NCI-H2227 (cell line): ENCODE measurements at regions not wholly inside any gene's neighbourhood (a gene's known extent, or its start where the extent isn't known, plus 50 kb on each side); places are given as distances from the start of the nearest gene placed in this dataset.

ENCODE experiments used
- DNase-seq: peaks from one replicate; lab custom pipeline; 2025; ENCODE audit not compliant: unreplicated experiment; lab: John Stamatoyannopoulos, UW

DNA sequence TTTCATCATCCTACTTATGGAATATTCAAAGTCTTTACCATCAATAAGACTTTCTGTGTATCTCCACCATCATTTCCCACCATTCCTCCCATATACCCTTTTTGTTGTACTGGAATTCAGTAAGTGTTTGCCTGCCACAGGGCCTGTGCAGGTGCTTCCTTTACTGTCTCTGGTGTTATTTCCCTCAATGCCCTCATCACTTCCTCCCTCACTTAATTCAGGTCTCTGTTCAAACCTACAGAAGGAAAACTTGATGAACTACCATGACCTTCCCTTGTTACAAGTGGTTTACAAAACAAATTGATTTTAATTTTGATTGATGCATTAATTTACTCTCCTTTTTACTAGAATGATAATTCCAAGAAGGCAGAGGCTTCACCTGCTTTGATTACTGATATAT lies 159.5 kb upstream of the FAT4 start:
- DNase-seq, result no peak

DNA sequence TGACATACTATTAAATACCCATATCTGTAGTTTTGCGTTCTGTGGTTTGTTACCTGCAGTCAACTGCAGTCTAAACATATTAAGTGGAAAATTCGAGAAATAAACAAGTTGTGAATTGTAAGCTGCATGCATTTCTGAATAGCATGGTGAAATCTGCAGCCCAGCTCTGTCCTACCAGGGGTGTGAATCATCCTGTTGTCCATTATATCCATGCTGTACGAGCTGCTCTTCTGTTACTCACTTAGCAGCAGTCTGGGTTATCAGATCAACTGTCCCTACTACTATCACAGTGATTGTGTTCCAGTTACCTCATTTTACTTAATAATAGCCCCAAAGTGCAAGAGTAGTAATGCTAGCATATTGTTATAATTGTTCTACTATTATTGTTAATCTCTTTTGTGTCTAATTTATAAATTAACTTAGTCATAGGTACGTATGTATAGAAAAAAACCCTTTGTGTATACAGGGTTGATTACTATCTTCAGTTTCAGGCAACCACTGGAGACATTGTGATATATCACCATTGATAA lies 173.7 kb upstream of the FAT4 start:
- no peak for DNase-seq

DNA sequence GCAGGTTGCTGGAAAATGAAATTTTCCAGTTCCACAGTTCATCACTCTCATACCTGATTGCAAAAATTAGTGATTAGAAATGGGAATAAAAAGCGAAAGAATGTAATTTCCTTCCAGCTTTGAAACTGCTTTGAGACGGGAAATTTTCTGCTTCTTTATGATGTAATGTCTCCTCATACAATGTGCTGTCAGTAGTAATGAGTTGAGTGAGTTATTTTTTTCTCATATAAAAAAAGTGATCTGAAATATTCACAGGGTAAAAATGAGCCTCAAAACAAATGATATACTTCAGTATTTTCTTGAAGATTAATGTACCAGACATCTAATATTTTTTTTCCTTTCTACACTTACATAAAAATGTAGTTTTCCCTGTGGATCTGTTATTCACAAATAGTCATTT lies 179.1 kb upstream of the FAT4 start:
- no peak for DNase-seq

DNA sequence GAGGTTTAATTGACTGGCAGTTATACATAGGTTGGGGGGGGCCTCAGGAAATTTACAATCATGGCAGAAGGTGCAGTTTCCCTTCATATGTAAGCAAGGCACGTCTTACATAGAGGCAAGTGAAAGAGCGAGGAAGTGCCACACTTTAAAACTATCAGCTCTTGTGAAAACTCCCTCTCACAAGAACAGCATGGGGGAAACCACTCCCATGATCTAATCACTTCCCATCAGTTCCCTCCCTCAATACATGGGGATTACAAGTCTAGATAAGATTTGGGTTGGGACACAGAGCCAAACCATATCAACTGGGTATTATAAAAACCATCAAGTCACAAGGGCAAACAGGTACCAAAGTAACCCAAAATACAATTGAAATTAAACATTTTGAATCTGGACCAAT lies 182.0 kb upstream of the FAT4 start:
- DNase-seq, result no peak

- DNase-seq, result no peak
Observed at GRCh38 chr4:125131891-125132680, 182.7 kb upstream of the FAT4 start.

GRCh38 chr4:125125276-125125675 lies 189.5 kb upstream of the FAT4 start:
- DNase-seq, result no peak

DNA sequence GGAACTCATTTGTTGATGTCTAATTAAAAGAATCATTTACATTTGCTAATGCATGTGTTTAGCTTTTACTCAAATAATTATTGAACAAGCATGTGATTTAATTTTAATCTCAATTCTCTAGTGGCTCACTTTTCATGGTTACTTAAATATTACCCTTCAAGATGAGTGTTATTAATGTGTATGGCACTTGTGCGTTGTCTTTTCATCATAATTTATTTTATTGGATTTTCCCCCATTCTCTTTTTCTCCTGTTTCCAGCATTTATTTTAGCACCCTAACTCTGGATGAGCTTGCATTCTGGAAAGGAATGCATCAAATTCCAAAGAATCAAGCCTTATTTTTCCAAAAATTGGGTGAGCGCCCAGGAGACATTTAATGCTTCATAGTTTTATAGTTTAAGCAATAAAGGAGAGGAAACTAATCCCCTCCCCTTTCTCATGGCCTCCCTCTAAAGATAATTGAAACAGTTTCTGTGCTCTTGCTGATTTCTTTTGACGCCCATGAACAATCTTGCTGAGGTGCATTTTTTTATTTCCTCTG lies 191.1 kb upstream of the FAT4 start:
- DNase-seq, result no peak

- no peak for DNase-seq
Observed at GRCh38 chr4:125121581-125121980, 193.2 kb upstream of the FAT4 start.

- DNase-seq, result no peak
Observed at GRCh38 chr4:125116431-125116830, 198.3 kb upstream of the FAT4 start.

DNA sequence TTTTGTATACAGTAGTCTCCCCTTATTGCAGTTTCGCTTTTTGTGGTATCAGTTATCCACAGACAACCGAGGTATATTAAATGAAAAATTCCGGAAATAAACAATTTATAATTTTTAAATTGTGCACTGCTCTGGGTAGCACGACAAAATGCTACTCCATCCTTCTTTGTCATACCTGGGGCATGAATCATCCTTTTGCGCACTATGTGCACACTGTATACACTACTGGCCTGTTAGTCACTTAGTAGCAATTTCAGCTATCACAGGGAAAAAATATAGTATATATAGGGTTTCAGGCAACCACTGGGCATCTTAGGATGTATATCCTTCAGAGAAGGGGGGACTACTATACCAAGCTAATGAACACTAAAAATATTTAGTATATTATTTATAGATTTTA lies 198.8 kb upstream of the FAT4 start:
- DNase-seq, result no peak

DNA sequence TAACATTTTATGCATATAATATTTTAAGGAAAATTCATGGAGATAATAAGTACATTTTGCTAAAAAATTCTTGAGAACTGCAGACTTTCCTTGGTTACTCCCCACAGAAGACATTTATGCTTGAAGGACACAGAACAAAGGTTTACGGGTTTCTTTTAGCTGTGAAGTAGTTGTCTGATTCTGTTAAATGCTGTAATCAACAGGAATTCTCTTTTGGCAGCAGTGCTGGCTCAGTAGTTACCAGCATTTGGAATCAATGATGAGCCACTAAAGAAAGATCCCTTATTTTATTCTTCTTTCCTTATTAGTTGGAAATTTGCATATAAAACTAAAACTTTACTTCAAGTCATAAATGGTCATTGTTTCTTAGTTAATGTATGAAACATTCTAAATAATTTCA lies 199.3 kb upstream of the FAT4 start:
- no peak for DNase-seq

GRCh38 chr4:125112536-125112935 lies 202.2 kb upstream of the FAT4 start:
- DNase-seq, result no peak

DNA sequence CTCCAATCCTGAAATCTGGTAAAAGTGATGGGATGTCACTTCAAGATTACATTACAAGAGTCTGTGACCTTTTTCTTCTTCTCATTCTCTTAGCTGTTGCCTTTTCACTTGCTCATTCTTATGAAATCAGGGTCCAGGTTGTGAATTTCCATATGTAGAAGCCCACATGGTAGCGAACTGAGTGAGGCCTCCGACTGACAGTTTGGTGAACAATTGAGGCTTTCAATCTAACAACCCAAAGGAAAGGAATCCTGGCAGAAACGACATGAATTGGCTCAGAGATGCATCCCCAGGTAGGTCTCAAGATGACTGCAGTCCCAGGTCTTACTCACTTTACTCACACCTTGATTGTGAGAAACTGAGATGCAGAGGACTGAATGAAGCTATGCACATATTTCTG lies 203.4 kb upstream of the FAT4 start:
- DNase-seq, result no peak

DNA sequence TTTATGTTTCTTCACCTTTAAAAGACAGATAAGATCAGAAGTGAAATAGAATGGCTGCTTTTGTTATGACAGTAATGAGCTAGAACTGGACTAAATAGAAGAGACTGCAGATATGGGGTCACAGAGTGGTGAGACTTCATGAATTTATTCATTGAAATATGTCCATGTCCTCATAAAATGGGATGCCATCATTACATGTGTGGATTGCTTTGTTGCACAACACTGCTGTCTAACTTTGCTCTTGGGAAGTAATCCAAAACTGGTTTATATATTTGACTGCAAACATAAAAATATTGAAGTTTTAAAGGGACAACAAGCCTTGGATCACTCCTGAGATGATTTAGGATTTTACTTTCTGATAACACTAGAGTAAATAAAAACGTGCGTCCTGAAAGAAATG lies 209.2 kb upstream of the FAT4 start:
- no peak for DNase-seq

- no peak for DNase-seq
Observed at GRCh38 chr4:125104616-125105015, 210.1 kb upstream of the FAT4 start.

DNA sequence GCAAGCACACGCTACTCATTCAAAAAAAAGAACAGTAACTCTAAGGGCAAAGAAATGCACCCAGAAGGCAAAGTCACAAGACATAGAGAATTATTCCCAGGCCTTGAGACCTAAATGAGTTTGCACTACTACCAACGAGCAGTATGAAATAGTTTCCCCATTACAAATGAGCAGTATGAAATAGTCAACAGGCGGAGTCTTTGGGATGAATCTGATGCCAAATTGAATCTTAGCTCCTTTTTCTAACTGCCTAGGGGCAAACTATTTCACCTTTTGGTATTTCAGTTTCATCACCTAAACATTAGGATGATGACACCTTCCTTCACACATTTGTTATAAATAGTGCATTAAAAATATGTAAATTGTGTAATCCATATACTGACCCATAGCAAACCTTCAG lies 213.0 kb upstream of the FAT4 start:
- no peak for DNase-seq

DNA sequence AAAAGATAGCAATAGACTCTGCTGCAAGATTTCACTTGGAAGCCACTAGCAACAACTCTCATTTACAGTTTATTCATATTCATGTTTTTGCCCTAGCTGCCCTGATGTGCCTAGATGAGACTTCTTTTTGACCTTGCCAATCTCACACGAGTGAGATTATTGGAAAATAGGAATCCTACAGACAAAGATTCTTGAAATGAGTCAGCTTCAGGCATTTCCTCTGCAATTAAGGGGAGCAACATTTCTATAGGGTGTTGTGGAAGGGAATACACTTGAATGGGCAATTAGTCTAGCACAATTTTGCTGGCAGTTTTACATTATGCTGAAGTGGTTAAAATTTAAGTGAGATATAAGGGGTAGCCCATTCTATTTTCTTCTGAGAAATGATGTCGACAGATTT lies 217.0 kb upstream of the FAT4 start:
- DNase-seq, result no peak

DNA sequence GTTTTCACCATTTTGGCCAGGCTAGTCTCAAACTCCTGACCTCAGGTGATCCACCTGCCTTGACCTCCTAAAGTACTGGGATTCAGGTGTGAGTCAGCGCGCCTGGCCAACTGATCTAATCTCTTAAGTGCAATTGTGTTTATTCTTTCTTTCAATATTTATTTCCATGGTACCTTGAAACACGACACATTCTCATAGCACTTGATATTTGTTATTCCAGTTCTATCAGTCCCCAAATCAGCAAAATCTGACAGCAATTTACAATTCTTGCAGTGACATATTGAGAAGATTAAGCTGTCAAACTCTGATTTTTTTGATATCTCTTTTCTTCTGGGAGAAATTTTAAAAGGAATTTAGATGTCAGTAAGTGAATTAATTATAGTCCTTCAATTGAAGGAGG lies 218.1 kb upstream of the FAT4 start:
- no peak for DNase-seq

- no peak for DNase-seq
Observed at GRCh38 chr4:125091541-125091940, 223.2 kb upstream of the FAT4 start.

DNA sequence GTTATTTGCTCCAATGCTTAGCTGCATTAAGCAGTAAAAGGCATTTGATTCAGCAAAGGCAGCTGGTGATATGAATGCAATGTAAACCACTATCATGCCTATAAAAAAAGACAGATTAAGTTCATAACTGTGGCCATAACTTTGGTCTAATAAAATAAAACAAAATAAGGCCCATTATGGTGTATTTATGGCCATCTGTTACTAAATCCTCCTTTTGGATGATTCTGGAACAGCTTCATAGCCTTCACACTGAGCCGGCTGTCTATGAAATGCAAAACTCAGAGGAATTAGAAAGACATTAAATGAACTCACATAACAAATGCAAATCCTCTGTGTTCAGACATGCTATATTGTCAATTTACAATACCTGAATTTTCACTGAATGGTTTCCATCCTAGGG lies 223.7 kb upstream of the FAT4 start:
- no peak for DNase-seq

DNA sequence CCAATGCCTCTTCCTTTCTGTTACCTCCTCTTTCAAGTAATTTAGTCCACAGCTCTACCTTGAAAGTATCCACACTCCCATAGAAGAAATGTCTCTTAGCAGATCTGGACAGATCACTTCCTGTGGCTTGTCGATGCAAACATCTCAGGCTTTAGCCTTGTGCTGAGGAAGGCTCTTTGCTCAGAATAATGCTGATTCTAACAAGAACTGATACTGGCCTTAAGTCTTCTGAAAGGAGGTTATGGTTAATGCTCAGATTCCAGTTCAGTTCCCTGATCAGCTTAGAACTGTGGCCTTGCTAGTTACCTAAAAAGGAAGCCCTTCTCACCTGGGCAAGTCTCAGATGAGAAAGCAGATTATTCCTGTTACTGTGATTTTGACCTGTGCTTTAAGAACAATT lies 230.1 kb upstream of the FAT4 start:
- no peak for DNase-seq

DNA sequence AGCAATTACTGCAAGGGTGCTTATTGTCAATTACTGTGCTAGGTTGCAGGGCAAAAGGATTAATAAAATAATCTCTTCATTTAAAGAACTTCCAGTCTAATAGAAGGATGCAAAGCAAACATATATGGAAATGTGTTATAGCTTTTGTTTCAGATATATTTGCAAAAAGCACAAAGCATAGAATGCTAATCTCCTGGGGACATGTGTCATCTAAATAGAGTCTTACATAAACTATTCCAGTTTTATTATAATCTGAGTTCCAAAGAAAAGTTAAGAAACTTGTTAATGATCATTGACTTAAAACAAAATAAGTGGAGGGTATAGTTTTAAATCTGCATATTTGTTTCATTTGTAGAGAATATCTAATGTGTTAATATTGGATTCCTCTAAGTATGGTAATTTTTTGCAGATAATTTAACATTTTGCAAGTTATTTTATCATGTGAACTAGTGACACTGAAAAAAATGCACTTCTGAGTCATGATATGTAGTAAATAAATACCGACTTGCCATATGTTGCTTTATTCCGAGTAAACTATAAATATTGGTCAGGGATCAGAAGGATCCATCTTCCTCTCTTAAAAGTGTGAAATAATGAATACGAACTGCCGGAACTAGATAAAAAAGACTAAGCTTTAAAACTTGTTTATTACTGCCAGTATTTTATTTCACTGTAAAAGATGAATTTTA lies 231.9 kb upstream of the FAT4 start:
- no peak for DNase-seq
